ENCODE measurements at regions not wholly inside any gene's neighbourhood (a gene's known extent, or its start where the extent isn't known, plus 50 kb on each side); places are given as distances from the start of the nearest gene placed in this dataset.

DNA sequence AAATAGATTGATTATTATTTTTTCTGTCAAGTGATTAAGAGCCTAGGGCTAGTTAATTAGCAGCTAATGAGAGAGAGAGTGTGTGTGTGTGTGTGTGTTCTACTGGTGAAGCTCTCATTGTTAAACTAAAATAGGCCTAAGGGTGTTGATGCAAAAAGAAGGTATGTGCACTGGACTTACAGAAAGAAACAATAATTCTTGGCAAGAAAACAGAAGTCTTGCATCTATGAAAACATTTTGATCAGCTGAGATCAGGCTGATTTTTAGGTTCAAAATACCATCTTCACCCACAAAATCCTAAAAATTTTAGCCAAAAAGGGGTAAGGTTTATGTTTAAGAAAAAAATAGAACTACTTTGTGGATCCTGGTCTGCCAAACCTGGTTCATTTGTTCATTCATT, 106.5 kb downstream of the POSTN start:
- intact Hi-C loops (cut with DNase I) = no loop called here
- ATAC-seq (ENCODE audit: low FRiP score) = no peak
- Histone ChIP-seq H3K4me3 (ENCODE audit: low read length in 2 of 2) (no peak overlapping the region), H3K9me3 (ENCODE audit: control insufficient read depth, low read length) (no peaks in the 10 kb centered on the region), H3K36me3 (ENCODE audit: control insufficient read depth in 1 of 2, insufficient read depth in 2 of 2, low read length in 1 of 2) (no peaks in the 10 kb centered on the region), H3K27ac (ENCODE audit: low read depth in 1 of 2, low read length in 2 of 2) (no peak overlapping the region), H3K4me1 (ENCODE audit: control insufficient read depth in 1 of 2, insufficient read depth in 2 of 2, low read length in 2 of 2) (no peaks in the 10 kb centered on the region), H3K27me3 (ENCODE audit: control insufficient read depth in 1 of 2, insufficient read depth in 2 of 2, low read length in 1 of 2) (no peaks in the 10 kb centered on the region)
- no peak for DNase-seq

DNA sequence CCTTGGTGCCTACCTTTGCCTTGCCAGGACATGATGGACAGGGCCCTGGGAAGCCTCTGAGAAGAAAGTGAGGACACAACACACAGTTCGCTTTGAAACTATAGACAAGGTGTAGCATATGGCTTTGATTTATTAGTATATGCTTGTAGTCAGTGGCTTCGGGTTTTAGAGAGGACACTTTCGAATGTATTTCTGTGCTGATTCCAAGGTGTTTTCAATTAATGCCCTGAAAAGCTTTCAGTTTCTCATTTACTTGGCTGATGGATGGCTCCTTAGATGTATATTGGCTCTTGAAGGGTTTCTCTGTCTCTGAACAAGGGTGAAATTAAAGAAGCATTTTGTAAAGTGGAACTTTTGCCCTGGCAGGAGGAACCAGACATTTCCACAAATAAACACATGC, 106.9 kb downstream of the POSTN start:
- intact Hi-C loops (cut with DNase I) = no loop called here
- H3K27me3 ChIP-seq (ENCODE audit: control insufficient read depth in 1 of 2, insufficient read depth in 2 of 2, low read length in 1 of 2) = no peaks in the 10 kb centered on the region
- DNase-seq (no peak), ATAC-seq (ENCODE audit: low FRiP score) (no peak)
- H3K27ac ChIP-seq (ENCODE audit: low read depth in 1 of 2, low read length in 2 of 2) = no peak overlapping the region
- H3K36me3 ChIP-seq (ENCODE audit: control insufficient read depth in 1 of 2, insufficient read depth in 2 of 2, low read length in 1 of 2) = no peaks in the 10 kb centered on the region
- no peak overlapping the region for H3K4me3 ChIP-seq (ENCODE audit: low read length in 2 of 2)
- H3K4me1 ChIP-seq (ENCODE audit: control insufficient read depth in 1 of 2, insufficient read depth in 2 of 2, low read length in 2 of 2) = no peaks in the 10 kb centered on the region
- H3K9me3 ChIP-seq (ENCODE audit: control insufficient read depth, low read length) = no peaks in the 10 kb centered on the region
- WGBS, 2 donors = 88 to 95% methylated on average over 3 of the region's 3 CpGs

DNA sequence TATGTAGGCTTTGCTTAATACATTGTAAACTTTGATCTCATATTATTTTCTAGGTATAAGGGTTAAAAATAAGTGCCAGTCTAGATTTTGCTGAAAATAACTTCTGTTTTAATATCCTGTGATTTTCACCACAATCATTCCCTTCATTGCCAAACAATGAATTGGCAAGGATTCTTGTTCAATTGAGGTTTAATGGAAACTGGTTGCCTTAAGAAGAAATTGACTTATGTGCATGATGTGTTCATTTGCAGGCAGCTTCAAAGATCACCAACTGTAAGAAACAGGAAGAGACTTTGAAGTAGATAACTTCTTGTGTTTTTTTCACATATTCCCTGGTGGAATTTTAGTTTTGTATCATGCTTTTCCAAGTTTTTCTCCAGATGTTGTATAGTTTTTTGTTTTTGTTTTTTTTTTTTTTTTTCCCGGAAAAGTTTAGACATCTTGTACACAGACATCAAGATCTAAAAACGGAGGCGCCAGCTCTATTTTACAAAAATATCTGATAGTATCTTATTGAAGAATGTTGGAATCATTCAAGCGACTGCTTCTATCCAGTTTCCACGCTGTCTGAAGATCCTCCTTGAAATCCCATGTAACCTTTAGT, 108.3 kb downstream of the POSTN start:
- no peaks in the 10 kb centered on the region for H3K9me3 ChIP-seq (ENCODE audit: control insufficient read depth, low read length)
- H3K27ac ChIP-seq (ENCODE audit: low read depth in 1 of 2, low read length in 2 of 2) = no peak overlapping the region
- intact Hi-C loops (cut with DNase I) = no loop called here
- WGBS, 2 donors = 94% methylated on average over 5 of the region's 5 CpGs
- H3K4me3 ChIP-seq (ENCODE audit: low read length in 2 of 2) = no peak overlapping the region
- H3K36me3 ChIP-seq (ENCODE audit: control insufficient read depth in 1 of 2, insufficient read depth in 2 of 2, low read length in 1 of 2) = no peaks in the 10 kb centered on the region
- no peak for ATAC-seq (ENCODE audit: low FRiP score)
- no peak for DNase-seq
- H3K27me3 ChIP-seq (ENCODE audit: control insufficient read depth in 1 of 2, insufficient read depth in 2 of 2, low read length in 1 of 2) = no peaks in the 10 kb centered on the region
- H3K4me1 ChIP-seq (ENCODE audit: control insufficient read depth in 1 of 2, insufficient read depth in 2 of 2, low read length in 2 of 2) = peaks cover 0 to 2% of the 10 kb centered on the region in 2 donors

DNA sequence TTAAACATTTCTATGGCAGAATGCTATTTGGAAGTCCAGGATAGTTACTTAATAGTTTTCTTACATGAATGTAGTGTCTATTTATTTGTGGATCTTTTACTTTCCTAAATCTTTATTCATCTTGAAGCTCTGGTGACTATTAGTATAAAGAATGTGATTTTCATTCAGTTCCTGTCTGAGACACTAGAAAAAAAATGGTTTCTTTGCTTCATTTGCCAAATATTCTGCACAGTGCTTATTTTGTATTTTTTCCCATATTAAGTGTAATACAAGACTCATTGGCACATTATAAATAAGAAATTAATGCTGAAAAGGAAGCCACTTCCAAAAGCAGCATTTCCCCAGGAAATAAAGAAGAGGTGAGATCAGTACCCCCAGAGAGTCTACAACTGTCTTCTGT, 109.8 kb downstream of the POSTN start:
- DNase-seq (no peak), ATAC-seq (ENCODE audit: low FRiP score) (no peak)
- H3K27me3 ChIP-seq (ENCODE audit: control insufficient read depth in 1 of 2, insufficient read depth in 2 of 2, low read length in 1 of 2) = no peaks in the 10 kb centered on the region
- no peaks in the 10 kb centered on the region for H3K9me3 ChIP-seq (ENCODE audit: control insufficient read depth, low read length)
- no peak overlapping the region for H3K4me3 ChIP-seq (ENCODE audit: low read length in 2 of 2)
- H3K4me1 ChIP-seq (ENCODE audit: control insufficient read depth in 1 of 2, insufficient read depth in 2 of 2, low read length in 2 of 2) = peaks cover 0 to 4% of the 10 kb centered on the region in 2 donors
- intact Hi-C loops (cut with DNase I) = no loop called here
- H3K36me3 ChIP-seq (ENCODE audit: control insufficient read depth in 1 of 2, insufficient read depth in 2 of 2, low read length in 1 of 2) = no peaks in the 10 kb centered on the region
- H3K27ac ChIP-seq (ENCODE audit: low read depth in 1 of 2, low read length in 2 of 2) = peak overlapping the region in 1 of 2 donors; percentile 43

DNA sequence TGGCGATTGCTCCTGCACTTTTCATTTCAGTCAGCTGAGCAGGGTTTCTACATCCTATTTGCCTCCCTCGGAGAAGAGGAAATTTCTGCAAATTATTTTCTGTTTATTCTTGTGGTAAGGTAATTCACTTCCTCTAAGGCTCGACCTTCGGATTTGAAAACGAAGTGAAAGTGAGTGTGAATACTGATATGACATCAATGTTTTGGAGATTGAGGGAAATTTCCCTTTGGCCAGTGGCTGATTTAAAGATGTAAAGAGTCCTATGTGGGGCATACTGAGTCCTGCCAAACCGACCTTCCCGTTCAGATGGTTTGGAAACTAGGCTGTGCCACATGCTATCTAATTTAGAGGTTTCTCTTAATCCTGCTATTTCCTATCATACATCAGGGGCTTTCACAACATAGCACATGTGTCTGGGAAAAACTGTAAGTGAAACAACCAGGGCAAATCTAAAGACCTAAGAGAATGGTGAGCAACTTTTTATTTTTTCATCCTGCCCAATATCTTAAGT, 112.3 kb downstream of the POSTN start:
- Histone ChIP-seq H3K36me3 (ENCODE audit: control insufficient read depth in 1 of 2, insufficient read depth in 2 of 2, low read length in 1 of 2) (no peaks in the 10 kb centered on the region), H3K4me3 (ENCODE audit: low read length in 2 of 2) (peak overlapping the region in 1 of 2 donors; percentile 41), H3K4me1 (ENCODE audit: control insufficient read depth in 1 of 2, insufficient read depth in 2 of 2, low read length in 2 of 2) (peaks cover 0 to 6% of the 10 kb centered on the region in 2 donors)

DNA sequence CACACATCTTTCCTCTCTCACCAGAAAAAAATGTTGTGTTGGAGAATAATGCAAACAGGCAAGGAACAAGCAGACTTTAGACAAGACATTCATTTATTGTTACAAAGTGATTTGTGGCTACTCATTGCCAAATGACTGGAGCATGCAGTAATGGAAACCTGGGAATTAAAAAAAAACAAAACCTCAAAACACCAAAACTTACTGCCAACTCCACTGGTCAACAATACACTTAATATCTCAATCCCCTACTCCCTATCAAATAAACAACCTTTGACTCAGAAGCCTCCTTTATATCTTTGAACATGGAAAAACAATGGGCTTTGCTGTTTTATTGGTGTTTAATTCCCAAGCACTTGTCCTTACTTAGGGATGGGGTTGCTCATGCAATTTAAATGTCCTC, 112.8 kb downstream of the POSTN start:
- H3K4me1 ChIP-seq (ENCODE audit: control insufficient read depth in 1 of 2, insufficient read depth in 2 of 2, low read length in 2 of 2) = peaks cover 0 to 6% of the 10 kb centered on the region in 2 donors
- no peaks in the 10 kb centered on the region for H3K36me3 ChIP-seq (ENCODE audit: control insufficient read depth in 1 of 2, insufficient read depth in 2 of 2, low read length in 1 of 2)
- H3K27me3 ChIP-seq (ENCODE audit: control insufficient read depth in 1 of 2, insufficient read depth in 2 of 2, low read length in 1 of 2) = no peaks in the 10 kb centered on the region
- intact Hi-C loops (cut with DNase I) = no loop called here
- no peak overlapping the region for H3K27ac ChIP-seq (ENCODE audit: low read depth in 1 of 2, low read length in 2 of 2)
- ATAC-seq (ENCODE audit: low FRiP score) (peak; percentile 34), DNase-seq (no peak)
- peak overlapping the region in 1 of 2 donors; percentile 41 for H3K4me3 ChIP-seq (ENCODE audit: low read length in 2 of 2)
- no peaks in the 10 kb centered on the region for H3K9me3 ChIP-seq (ENCODE audit: control insufficient read depth, low read length)

More for the DNA sequence above, 112.3 kb downstream of the POSTN start:
- intact Hi-C loops (cut with DNase I) = no loop called here
- Histone ChIP-seq H3K9me3 (ENCODE audit: control insufficient read depth, low read length) (no peaks in the 10 kb centered on the region), H3K27me3 (ENCODE audit: control insufficient read depth in 1 of 2, insufficient read depth in 2 of 2, low read length in 1 of 2) (no peaks in the 10 kb centered on the region), H3K27ac (ENCODE audit: low read depth in 1 of 2, low read length in 2 of 2) (no peak overlapping the region)
- DNase-seq (no peak), ATAC-seq (ENCODE audit: low FRiP score) (no peak)
- 15 to 24% methylated on average over 7 of the region's 7 CpGs for whole genome bisulfite sequencing, 2 donors

DNA sequence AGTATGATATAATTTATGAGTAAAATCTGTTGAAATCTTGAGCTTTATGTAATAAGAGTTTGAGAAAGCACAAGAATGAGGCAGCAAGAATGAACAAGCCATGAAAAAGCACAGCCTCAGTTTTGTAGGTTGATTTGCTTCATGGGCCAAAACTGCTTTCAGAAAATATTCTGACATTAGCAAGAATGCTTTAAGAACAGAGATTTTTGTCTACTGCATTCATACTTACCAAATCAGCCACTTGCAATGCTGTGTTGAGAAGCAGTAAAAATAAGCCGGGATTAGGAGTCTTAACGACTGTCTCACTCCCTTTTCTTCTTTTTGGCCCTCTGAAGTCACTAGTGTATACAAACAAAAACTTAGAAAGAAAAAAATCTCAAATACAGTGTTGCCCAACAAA, 114.5 kb downstream of the POSTN start:
- Histone ChIP-seq H3K4me3 (ENCODE audit: low read length in 2 of 2) (no peak overlapping the region), H3K36me3 (ENCODE audit: control insufficient read depth in 1 of 2, insufficient read depth in 2 of 2, low read length in 1 of 2) (no peaks in the 10 kb centered on the region), H3K27ac (ENCODE audit: low read depth in 1 of 2, low read length in 2 of 2) (no peak overlapping the region), H3K27me3 (ENCODE audit: control insufficient read depth in 1 of 2, insufficient read depth in 2 of 2, low read length in 1 of 2) (no peaks in the 10 kb centered on the region), H3K9me3 (ENCODE audit: control insufficient read depth, low read length) (no peaks in the 10 kb centered on the region), H3K4me1 (ENCODE audit: control insufficient read depth in 1 of 2, insufficient read depth in 2 of 2, low read length in 2 of 2) (peaks cover 0 to 6% of the 10 kb centered on the region in 2 donors)
- WGBS, 2 donors = 34 to 63% methylated on average over 2 of the region's 2 CpGs
- ATAC-seq (ENCODE audit: low FRiP score) (no peak), DNase-seq (no peak)
- intact Hi-C loops (cut with DNase I) = no loop called here

DNA sequence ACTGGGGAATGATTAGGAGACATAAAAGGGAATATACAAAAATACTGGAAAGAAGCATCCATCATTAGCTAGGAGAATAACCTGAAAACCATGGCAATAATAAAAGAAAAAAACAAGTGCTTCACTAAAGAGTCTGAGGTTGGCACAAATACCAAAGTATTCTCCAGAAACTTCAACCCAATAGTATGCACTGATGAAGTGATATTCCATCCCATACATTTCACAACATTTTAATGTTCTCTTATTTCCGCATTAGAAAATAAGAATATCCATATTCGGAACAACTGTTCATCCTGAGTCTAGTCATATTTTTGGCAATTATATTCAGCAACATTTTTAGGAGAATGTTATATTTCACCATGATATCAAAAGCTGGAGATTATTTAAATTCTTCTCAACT, 116.2 kb downstream of the POSTN start:
- Histone ChIP-seq H3K4me3 (ENCODE audit: low read length in 2 of 2) (no peak overlapping the region), H3K27ac (ENCODE audit: low read depth in 1 of 2, low read length in 2 of 2) (no peak overlapping the region), H3K4me1 (ENCODE audit: control insufficient read depth in 1 of 2, insufficient read depth in 2 of 2, low read length in 2 of 2) (peaks cover 0 to 6% of the 10 kb centered on the region in 2 donors), H3K9me3 (ENCODE audit: control insufficient read depth, low read length) (no peaks in the 10 kb centered on the region), H3K27me3 (ENCODE audit: control insufficient read depth in 1 of 2, insufficient read depth in 2 of 2, low read length in 1 of 2) (no peaks in the 10 kb centered on the region), H3K36me3 (ENCODE audit: control insufficient read depth in 1 of 2, insufficient read depth in 2 of 2, low read length in 1 of 2) (no peaks in the 10 kb centered on the region)
- ATAC-seq (ENCODE audit: low FRiP score) = no peak
- WGBS, 2 donors = 97% methylated on average over 2 of the region's 2 CpGs
- DNase-seq = no peak
- intact Hi-C loops (cut with DNase I) = no loop called here

DNA sequence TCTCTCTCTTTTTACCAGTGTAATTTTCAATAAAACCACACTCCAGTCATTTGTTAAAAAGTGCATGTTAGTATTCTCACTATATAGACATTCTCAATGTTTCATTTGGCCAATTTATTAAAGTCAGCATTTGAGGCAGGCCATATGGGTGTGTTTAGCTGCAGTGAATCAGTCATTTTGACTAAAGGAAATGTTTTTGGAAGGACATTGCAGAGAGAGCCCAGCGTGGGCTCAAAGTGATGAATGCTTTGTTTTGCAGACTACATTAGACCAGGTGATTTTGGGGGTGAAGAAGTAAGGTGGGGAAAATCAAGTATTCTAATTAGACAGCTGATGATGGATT, 116.7 kb downstream of the POSTN start:
- Histone ChIP-seq H3K4me3 (ENCODE audit: low read length in 2 of 2) (no peak overlapping the region), H3K9me3 (ENCODE audit: control insufficient read depth, low read length) (no peaks in the 10 kb centered on the region), H3K27me3 (ENCODE audit: control insufficient read depth in 1 of 2, insufficient read depth in 2 of 2, low read length in 1 of 2) (no peaks in the 10 kb centered on the region), H3K36me3 (ENCODE audit: control insufficient read depth in 1 of 2, insufficient read depth in 2 of 2, low read length in 1 of 2) (no peaks in the 10 kb centered on the region), H3K27ac (ENCODE audit: low read depth in 1 of 2, low read length in 2 of 2) (no peak overlapping the region), H3K4me1 (ENCODE audit: control insufficient read depth in 1 of 2, insufficient read depth in 2 of 2, low read length in 2 of 2) (peaks cover 0 to 6% of the 10 kb centered on the region in 2 donors)
- no peak for DNase-seq
- 27 to 32% methylated on average over 1 of the region's 1 CpG for WGBS, 2 donors
- ATAC-seq (ENCODE audit: low FRiP score) = no peak
- intact Hi-C loops (cut with DNase I) = no loop called here

All from aorta (tissue), 5 donors.